Astrocyte of the spinal cord (primary cell): ENCODE measurements at regions not wholly inside any gene's neighbourhood (a gene's known extent, or its start where the extent isn't known, plus 50 kb on each side); places are given as distances from the start of the nearest gene placed in this dataset.

Source experiments
- DNase-seq: peaks from one replicate; pipeline ENCODE4 v3.0.0; 2011; ENCODE audit warnings: low read depth, low spot score
- H3K4me3 ChIP-seq: 2 replicates; pipeline ENCODE4 v1.5.1; 2011; ENCODE audit warnings: low read depth, mild to moderate bottlenecking, low read length, moderate library complexity
- CTCF ChIP-seq: IDR thresholded peaks from 2 replicates; pipeline ENCODE4 v1.5.1; 2012; ENCODE audit warnings: low read depth, mild to moderate bottlenecking, low read length, inconsistent platforms
- in situ Hi-C: cut with HindIII; loops from 2 replicates; pipeline ENCODE4 v1.10.0; 2017; ENCODE audit warnings: low sequenced_read_pairs

GRCh38 chr11:29321293-29322132 lies 695.3 kb downstream of the KCNA4 start:
- peak; percentile 88 for DNase-seq
- in situ Hi-C loops = no loop called here
- H3K4me3 ChIP-seq = no peak overlapping the region
- TF ChIP-seq CTCF = no peak

- in situ Hi-C loops = no loop called here
- no peak for TF ChIP-seq CTCF
- DNase-seq = no peak
- no peak overlapping the region for H3K4me3 ChIP-seq
These were observed 696.6 kb downstream of the KCNA4 start for GRCh38 chr11:29320196-29320595.

- no peak for DNase-seq
- no peak overlapping the region for H3K4me3 ChIP-seq
- in situ Hi-C loops = no loop called here
- TF ChIP-seq CTCF = no peak
These were observed 697.6 kb downstream of the KCNA4 start for GRCh38 chr11:29319210-29319609.

GRCh38 chr11:29318134-29318845 lies 698.5 kb downstream of the KCNA4 start:
- DNase-seq = peak; percentile 74
- H3K4me3 ChIP-seq = no peak overlapping the region
- TF ChIP-seq CTCF = no peak
- in situ Hi-C loops = no loop called here

GRCh38 chr11:29317694-29318093 lies 699.1 kb downstream of the KCNA4 start:
- TF ChIP-seq CTCF = no peak
- in situ Hi-C loops = no loop called here
- H3K4me3 ChIP-seq = no peak overlapping the region
- no peak for DNase-seq

- in situ Hi-C loops = no loop called here
- no peak overlapping the region for H3K4me3 ChIP-seq
- DNase-seq = no peak
- no peak for TF ChIP-seq CTCF
These were observed 701.6 kb downstream of the KCNA4 start for GRCh38 chr11:29315275-29315674.
